ENCODE measurements at regions not wholly inside any gene's neighbourhood (a gene's known extent, or its start where the extent isn't known, plus 50 kb on each side); places are given as distances from the start of the nearest gene placed in this dataset.

GRCh38 chr6:1518855-1519254 lies 90.9 kb upstream of the FOXC1 start:
- H3K4me3 ChIP-seq (ENCODE audit: low read depth, low read length): no peak overlapping the region
- DNase-seq (ENCODE audit: low read depth): no peak
- TF ChIP-seq, protein P1, sequence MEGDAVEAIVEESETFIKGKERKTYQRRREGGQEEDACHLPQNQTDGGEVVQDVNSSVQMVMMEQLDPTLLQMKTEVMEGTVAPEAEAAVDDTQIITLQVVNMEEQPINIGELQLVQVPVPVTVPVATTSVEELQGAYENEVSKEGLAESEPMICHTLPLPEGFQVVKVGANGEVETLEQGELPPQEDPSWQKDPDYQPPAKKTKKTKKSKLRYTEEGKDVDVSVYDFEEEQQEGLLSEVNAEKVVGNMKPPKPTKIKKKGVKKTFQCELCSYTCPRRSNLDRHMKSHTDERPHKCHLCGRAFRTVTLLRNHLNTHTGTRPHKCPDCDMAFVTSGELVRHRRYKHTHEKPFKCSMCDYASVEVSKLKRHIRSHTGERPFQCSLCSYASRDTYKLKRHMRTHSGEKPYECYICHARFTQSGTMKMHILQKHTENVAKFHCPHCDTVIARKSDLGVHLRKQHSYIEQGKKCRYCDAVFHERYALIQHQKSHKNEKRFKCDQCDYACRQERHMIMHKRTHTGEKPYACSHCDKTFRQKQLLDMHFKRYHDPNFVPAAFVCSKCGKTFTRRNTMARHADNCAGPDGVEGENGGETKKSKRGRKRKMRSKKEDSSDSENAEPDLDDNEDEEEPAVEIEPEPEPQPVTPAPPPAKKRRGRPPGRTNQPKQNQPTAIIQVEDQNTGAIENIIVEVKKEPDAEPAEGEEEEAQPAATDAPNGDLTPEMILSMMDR (IDR thresholded peaks at IDR 0.05; ENCODE audit: insufficient read depth, low read depth, low read length, missing control alignments): no peak

DNA sequence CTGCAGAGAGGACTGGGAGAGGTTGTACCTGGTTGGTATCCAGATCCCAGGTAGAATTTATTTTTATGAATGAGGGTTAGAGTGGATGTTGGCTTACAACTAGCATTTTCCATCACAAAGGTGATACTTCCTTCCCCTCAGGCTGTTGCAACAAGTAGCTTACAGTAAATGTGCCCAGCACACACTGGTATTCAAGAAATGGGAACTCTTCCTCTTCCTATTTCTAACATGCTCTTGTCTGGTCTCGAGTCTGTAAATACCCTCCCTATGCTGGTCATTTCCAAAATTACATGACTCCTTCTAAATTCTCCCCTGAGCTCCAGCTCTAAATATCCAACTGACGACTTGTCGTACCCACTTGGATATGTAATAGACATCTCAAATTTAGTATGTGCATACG lies 90.1 kb upstream of the FOXC1 start:
- TF ChIP-seq, protein P1 (IDR thresholded peaks at IDR 0.05; ENCODE audit: insufficient read depth, low read depth, low read length, missing control alignments): no peak
- DNase-seq (ENCODE audit: low read depth): no peak
- H3K4me3 ChIP-seq (ENCODE audit: low read depth, low read length): no peak overlapping the region

- H3K4me3 ChIP-seq (ENCODE audit: low read depth, low read length): no peak overlapping the region
- TF ChIP-seq, protein P1 (IDR thresholded peaks at IDR 0.05; ENCODE audit: insufficient read depth, low read depth, low read length, missing control alignments): no peak
- DNase-seq (ENCODE audit: low read depth): no peak
Observed at GRCh38 chr6:1522779-1523178, 86.9 kb upstream of the FOXC1 start.

DNA sequence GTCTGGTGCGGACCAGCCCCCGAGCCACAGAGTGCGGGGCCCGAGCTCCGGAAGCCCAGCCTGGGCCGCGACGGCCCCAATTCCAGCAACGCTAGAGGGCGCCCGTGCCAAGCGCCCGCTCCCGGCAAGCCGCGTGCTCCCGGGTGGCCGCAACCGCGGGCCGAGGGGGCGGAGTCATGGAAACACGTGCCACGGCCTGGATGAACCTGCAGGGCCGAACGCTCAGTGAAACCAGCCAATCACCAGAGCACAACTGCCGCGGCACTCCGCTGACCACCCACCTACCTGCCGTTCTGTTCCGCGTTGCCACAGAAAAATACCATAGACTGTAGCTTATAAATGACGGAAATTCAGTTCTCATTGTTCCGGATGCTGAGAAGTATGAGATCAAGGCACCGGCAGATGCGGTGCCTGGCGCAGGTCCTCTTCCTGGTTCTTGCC lies 85.7 kb upstream of the FOXC1 start:
- no peak overlapping the region for H3K4me3 ChIP-seq (ENCODE audit: low read depth, low read length)
- TF ChIP-seq, protein P1 (IDR thresholded peaks at IDR 0.05; ENCODE audit: insufficient read depth, low read depth, low read length, missing control alignments): peak; percentile 46
- DNase-seq (ENCODE audit: low read depth): peak; percentile 60

GRCh38 chr6:1525364-1526038 lies 84.2 kb upstream of the FOXC1 start:
- TF ChIP-seq, protein P1 (IDR thresholded peaks at IDR 0.05; ENCODE audit: insufficient read depth, low read depth, low read length, missing control alignments): no peak
- H3K4me3 ChIP-seq (ENCODE audit: low read depth, low read length): no peak overlapping the region
- DNase-seq (ENCODE audit: low read depth): no peak

- no peak overlapping the region for H3K4me3 ChIP-seq (ENCODE audit: low read depth, low read length)
- TF ChIP-seq, protein P1 (IDR thresholded peaks at IDR 0.05; ENCODE audit: insufficient read depth, low read depth, low read length, missing control alignments): no peak
- no peak for DNase-seq (ENCODE audit: low read depth)
Observed at GRCh38 chr6:1526398-1527072, 83.2 kb upstream of the FOXC1 start.
